Transverse colon (tissue), 4 donors: ENCODE measurements at regions not wholly inside any gene's neighbourhood (a gene's known extent, or its start where the extent isn't known, plus 50 kb on each side); places are given as distances from the start of the nearest gene placed in this dataset.
A peak's percentile ranks its signal among the peaks of the same experiment; 100 is the strongest.

Experiments
- DNase-seq: peaks from one replicate; pipeline ENCODE4 v3.0.0-alpha.2; 2019
- H3K27ac ChIP-seq, 4 donors: fragments of 200-600 bp; sonication (generic); 2 replicates each; pipeline ENCODE4 v1.5.1; 2016 to 2018; ENCODE audit warnings: inconsistent platforms in 4 of 4
- H3K27me3 ChIP-seq: fragments of 200-600 bp; sonication (generic); 2 replicates; pipeline ENCODE4 v1.5.1; 2017; ENCODE audit warnings: inconsistent platforms
- H3K36me3 ChIP-seq, 4 donors: fragments of 200-600 bp; sonication (generic); 2 replicates each; pipeline ENCODE4 v1.5.1; 2017 to 2019; ENCODE audit warnings: inconsistent platforms in 4 of 4
- H3K4me1 ChIP-seq, 4 donors: fragments of 200-600 bp; sonication (generic); 2 replicates each; pipeline ENCODE4 v1.5.1; 2017 to 2020; ENCODE audit warnings: inconsistent platforms in 4 of 4
- H3K4me3 ChIP-seq, 4 donors: fragments of 200-600 bp; sonication (generic); 1 replicate in 1 of 4; 2 replicates in 3 of 4; pipeline versions ENCODE4 v1.5.1 to v1.6.1; 2017 to 2019; ENCODE audit warnings: inconsistent platforms in 4 of 4
- H3K9me3 ChIP-seq, 2 donors: fragments of 200-600 bp; sonication (generic); 2 replicates each; pipeline ENCODE4 v1.5.1; 2017 to 2019; ENCODE audit warnings: inconsistent platforms in 2 of 2
- CTCF ChIP-seq, 5 experiments: fragments of 200-600 bp in 3 of 5; fragments of 450-650 bp in 2 of 5; sonication (generic) in 3 of 5; IDR thresholded peaks; 1 replicate in 2 of 5; 2 replicates in 3 of 5; pipeline ENCODE4 v1.5.1; 2016 to 2017; ENCODE audit warnings: antibody characterized with exemption in 5 of 5, inconsistent platforms in 3 of 5, mild to moderate bottlenecking in 2 of 5, moderate library complexity in 1 of 5
- EP300 ChIP-seq: sonication (generic); formaldehyde crosslinking; IDR thresholded peaks from one replicate; pipeline ENCODE4 v1.6.1; 2017; ENCODE audit warnings: antibody characterized with exemption, low read depth
- POLR2A ChIP-seq: fragments of 450-650 bp; IDR thresholded peaks from one replicate; pipeline ENCODE4 v1.6.1; 2016; ENCODE audit warnings: antibody characterized with exemption, mild to moderate bottlenecking, moderate library complexity
- POLR2AphosphoS5 ChIP-seq, 3 donors: sonication (generic); formaldehyde crosslinking; IDR thresholded peaks; one replicate each; pipeline ENCODE4 v1.6.1; 2016; ENCODE audit warnings: antibody characterized with exemption in 3 of 3
- WGBS, 2 donors: methylation state at CpG; one replicate each; pipeline ENCODE4 v1.1.5; 2018; ENCODE audit warnings: low coverage in 1 of 2; 5-methylcytosine and 5-hydroxymethylcytosine counted together
- in situ Hi-C, 4 donors: fragments of 200-750 bp; cut with MboI; loops; one replicate each; pipeline versions ENCODE4 v1.15.0 to v1.15.1; 2017; ENCODE audit warnings: low sequenced_read_pairs in 3 of 4, low pct_ligation_motif_present in 1 of 4, low pct_unique_long_range_greater_than_20kb in 1 of 4
- intact Hi-C: fragments of 100-400 bp; cut with DNase I; formaldehyde crosslinking; loops from one replicate; pipeline ENCODE4 v1.15.1; 2023; ENCODE audit warnings: low total_unique reads

DNA sequence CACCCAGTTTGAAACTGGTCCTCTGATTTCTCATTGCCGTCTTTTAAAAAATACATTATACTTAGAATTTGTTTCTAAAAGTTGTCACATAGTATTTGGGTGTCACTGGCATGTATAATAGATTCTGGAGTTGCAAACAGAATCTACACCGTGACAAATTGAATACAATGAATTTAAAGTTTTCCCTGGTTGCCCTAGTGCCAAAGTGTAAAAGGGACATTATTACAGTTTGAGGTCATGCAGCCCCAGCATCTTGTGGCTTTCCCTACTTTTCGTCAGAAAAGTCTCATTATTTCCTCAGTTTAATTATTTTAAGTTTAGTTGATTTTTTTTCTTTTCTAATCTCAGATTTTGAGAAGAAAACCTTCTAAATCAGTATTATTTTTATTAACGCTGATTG lies 155.9 kb downstream of the DISP1 start:
- Histone ChIP-seq H3K9me3 (no peaks in the 10 kb centered on the region), H3K27me3 (no peaks in the 10 kb centered on the region), H3K4me1 (peaks cover 0 to 4% (median 0%) of the 10 kb centered on the region in 4 donors), H3K27ac (no peak overlapping the region), H3K36me3 (no peaks in the 10 kb centered on the region), H3K4me3 (no peak overlapping the region)
- WGBS, 2 donors: 76 to 82% methylated on average over 4 of the region's 4 CpGs
- in situ Hi-C loops: no loop called here
- TF ChIP-seq EP300: no peak
- TF ChIP-seq CTCF (IDR thresholded peaks at IDR 0.05): no peak
- TF ChIP-seq POLR2AphosphoS5 (IDR thresholded peaks at IDR 0.05): no peak
- intact Hi-C loops: no loop called here
- DNase-seq: no peak

GRCh38 chr1:222971146-222971545 lies 156.3 kb downstream of the DISP1 start:
- H3K36me3 ChIP-seq: no peaks in the 10 kb centered on the region
- intact Hi-C loops: no loop called here
- no peak overlapping the region for H3K4me3 ChIP-seq
- in situ Hi-C loops: no loop called here
- no peak overlapping the region for H3K27ac ChIP-seq
- 78 to 83% methylated on average over 2 of the region's 2 CpGs for WGBS, 2 donors
- TF ChIP-seq EP300 (no peak), POLR2AphosphoS5 (IDR thresholded peaks at IDR 0.05) (no peak), POLR2A (no peak), CTCF (IDR thresholded peaks at IDR 0.05) (no peak)
- no peak for DNase-seq
- peaks cover 0 to 8% (median 0%) of the 10 kb centered on the region in 4 donors for H3K4me1 ChIP-seq
- H3K27me3 ChIP-seq: no peaks in the 10 kb centered on the region
- H3K9me3 ChIP-seq: no peaks in the 10 kb centered on the region

GRCh38 chr1:222973561-222973960 lies 158.7 kb downstream of the DISP1 start:
- H3K4me3 ChIP-seq: no peak overlapping the region
- TF ChIP-seq POLR2A (no peak), CTCF (IDR thresholded peaks at IDR 0.05) (no peak), POLR2AphosphoS5 (IDR thresholded peaks at IDR 0.05) (no peak), EP300 (no peak)
- 46 to 93% methylated on average over 2 of the region's 2 CpGs for WGBS, 2 donors
- intact Hi-C loops: no loop called here
- in situ Hi-C loops: no loop called here
- H3K36me3 ChIP-seq: no peaks in the 10 kb centered on the region
- no peaks in the 10 kb centered on the region for H3K9me3 ChIP-seq
- DNase-seq: no peak
- peak overlapping the region; percentile 34 to 67 (median 60) for H3K27ac ChIP-seq
- peaks cover 0 to 13% (median 0%) of the 10 kb centered on the region in 4 donors for H3K4me1 ChIP-seq
- no peaks in the 10 kb centered on the region for H3K27me3 ChIP-seq

DNA sequence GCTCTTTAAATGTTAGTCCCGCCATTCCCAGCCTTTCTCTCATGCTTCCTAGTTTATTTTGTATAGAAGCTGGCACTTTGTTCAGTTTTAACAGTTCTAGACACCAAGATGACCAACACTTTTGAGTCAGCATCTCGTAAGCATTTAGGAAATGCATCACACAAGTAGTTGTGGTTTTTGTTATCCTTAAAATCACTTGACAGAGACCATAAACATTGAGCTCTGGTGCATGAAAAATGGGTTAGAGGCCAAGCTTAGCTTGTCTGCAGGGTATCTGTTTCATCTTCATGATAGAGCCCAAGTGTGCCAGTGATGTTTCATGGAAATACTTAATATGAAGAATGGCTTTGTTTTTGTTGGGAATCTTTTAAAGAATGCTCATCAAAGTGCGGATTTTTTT lies 159.7 kb downstream of the DISP1 start:
- Histone ChIP-seq H3K4me1 (peaks cover 0 to 13% (median 0%) of the 10 kb centered on the region in 4 donors), H3K27me3 (no peaks in the 10 kb centered on the region), H3K27ac (peak overlapping the region; percentile 56 to 67 (median 62)), H3K36me3 (no peaks in the 10 kb centered on the region), H3K4me3 (no peak overlapping the region), H3K9me3 (no peaks in the 10 kb centered on the region)
- intact Hi-C loops: no loop called here
- 61 to 67% methylated on average over 3 of the region's 3 CpGs for WGBS, 2 donors
- in situ Hi-C loops: no loop called here
- TF ChIP-seq POLR2AphosphoS5 (IDR thresholded peaks at IDR 0.05) (peak; percentile 87 to 93 (median 90)), POLR2A (no peak), EP300 (peak; percentile 85), CTCF (IDR thresholded peaks at IDR 0.05) (no peak)
- DNase-seq: no peak
